Right atrium auricular region (tissue), 2 donors: ENCODE measurements at regions not wholly inside any gene's neighbourhood (a gene's known extent, or its start where the extent isn't known, plus 50 kb on each side); places are given as distances from the start of the nearest gene placed in this dataset.

Experiments used
- DNase-seq: peaks from one replicate; pipeline ENCODE4 v3.0.0-alpha.2; 2019; ENCODE audit warnings: low spot score
- H3K27ac ChIP-seq, 2 donors: fragments of 200-600 bp; sonication (generic); 1 replicate in 1 of 2; 2 replicates in 1 of 2; pipeline ENCODE4 v1.5.1; 2016 to 2019
- H3K27me3 ChIP-seq, 2 donors: fragments of 200-600 bp; sonication (generic); one replicate each; pipeline versions ENCODE4 v1.5.1 to v1.6.0; 2017 to 2019
- H3K36me3 ChIP-seq: fragments of 200-600 bp; sonication (generic); one replicate; pipeline ENCODE4 v1.5.1; 2016
- H3K4me1 ChIP-seq, 2 donors: fragments of 200-600 bp; sonication (generic); one replicate each; pipeline versions ENCODE4 v1.5.1 to v1.6.0; 2017 to 2019
- H3K4me3 ChIP-seq, 2 donors: fragments of 200-600 bp; sonication (generic); 1 replicate in 1 of 2; 2 replicates in 1 of 2; pipeline ENCODE4 v1.5.1; 2017 to 2019; ENCODE audit warnings: mild to moderate bottlenecking in 1 of 2, moderate library complexity in 1 of 2
- H3K9me3 ChIP-seq, 2 donors: fragments of 200-600 bp; sonication (generic); one replicate each; pipeline ENCODE4 v1.5.1; 2019
- TF ChIP-seq, protein P1 (sequence below), 2 donors: fragments of 200-600 bp; sonication (generic); IDR thresholded peaks; one replicate each; pipeline ENCODE4 v1.5.1; 2019; ENCODE audit warnings: antibody characterized with exemption in 2 of 2

GRCh38 chr7:17014686-17015085 lies 132.9 kb upstream of the AGR3 start:
- Histone ChIP-seq H3K27me3 (no peaks in the 10 kb centered on the region), H3K4me1 (peaks cover 0 to 5% of the 10 kb centered on the region in 2 donors), H3K4me3 (no peak overlapping the region), H3K9me3 (no peaks in the 10 kb centered on the region), H3K36me3 (no peaks in the 10 kb centered on the region), H3K27ac (no peak overlapping the region)
- TF ChIP-seq, protein P1, sequence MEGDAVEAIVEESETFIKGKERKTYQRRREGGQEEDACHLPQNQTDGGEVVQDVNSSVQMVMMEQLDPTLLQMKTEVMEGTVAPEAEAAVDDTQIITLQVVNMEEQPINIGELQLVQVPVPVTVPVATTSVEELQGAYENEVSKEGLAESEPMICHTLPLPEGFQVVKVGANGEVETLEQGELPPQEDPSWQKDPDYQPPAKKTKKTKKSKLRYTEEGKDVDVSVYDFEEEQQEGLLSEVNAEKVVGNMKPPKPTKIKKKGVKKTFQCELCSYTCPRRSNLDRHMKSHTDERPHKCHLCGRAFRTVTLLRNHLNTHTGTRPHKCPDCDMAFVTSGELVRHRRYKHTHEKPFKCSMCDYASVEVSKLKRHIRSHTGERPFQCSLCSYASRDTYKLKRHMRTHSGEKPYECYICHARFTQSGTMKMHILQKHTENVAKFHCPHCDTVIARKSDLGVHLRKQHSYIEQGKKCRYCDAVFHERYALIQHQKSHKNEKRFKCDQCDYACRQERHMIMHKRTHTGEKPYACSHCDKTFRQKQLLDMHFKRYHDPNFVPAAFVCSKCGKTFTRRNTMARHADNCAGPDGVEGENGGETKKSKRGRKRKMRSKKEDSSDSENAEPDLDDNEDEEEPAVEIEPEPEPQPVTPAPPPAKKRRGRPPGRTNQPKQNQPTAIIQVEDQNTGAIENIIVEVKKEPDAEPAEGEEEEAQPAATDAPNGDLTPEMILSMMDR (IDR thresholded peaks at IDR 0.05) = no peak
- no peak for DNase-seq

- Histone ChIP-seq H3K4me1 (peaks cover 0 to 5% of the 10 kb centered on the region in 2 donors), H3K27me3 (no peaks in the 10 kb centered on the region), H3K9me3 (no peaks in the 10 kb centered on the region), H3K4me3 (no peak overlapping the region), H3K27ac (no peak overlapping the region), H3K36me3 (no peaks in the 10 kb centered on the region)
- TF ChIP-seq, protein P1 (IDR thresholded peaks at IDR 0.05) = no peak
- no peak for DNase-seq
These were observed 133.8 kb upstream of the AGR3 start for GRCh38 chr7:17015598-17016031.

DNA sequence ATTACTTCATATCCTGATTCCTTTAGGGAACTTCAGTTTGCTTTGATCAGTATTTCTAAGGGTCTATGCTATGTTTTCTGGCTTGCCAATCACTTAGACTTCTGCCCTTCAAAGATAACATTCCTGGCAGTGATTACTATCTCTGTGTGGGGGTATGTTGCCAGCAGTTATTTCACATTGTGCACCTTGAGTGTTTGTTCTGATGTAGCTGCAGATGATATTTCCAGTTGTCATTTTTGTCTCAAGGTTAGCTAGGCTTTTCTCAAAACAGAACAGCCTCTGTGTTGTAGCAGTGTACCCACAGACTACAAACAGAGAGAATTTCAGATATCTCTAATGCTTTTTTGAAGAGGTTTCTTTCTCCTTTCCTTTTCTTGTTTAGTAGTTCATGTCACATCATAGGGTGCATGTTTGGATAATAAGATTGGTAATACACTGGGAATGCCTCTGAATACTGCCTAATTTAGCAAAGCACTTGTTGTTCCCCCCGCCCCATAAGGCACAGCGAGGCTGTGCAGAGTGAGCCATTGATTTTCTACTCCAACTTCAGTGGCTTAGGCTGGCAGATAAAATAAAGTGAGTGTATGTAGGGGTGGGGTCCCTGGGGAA lies 134.7 kb upstream of the AGR3 start:
- TF ChIP-seq, protein P1 (IDR thresholded peaks at IDR 0.05) = no peak
- Histone ChIP-seq H3K27me3 (no peaks in the 10 kb centered on the region), H3K4me3 (no peak overlapping the region), H3K4me1 (peaks cover 0 to 5% of the 10 kb centered on the region in 2 donors), H3K9me3 (no peaks in the 10 kb centered on the region), H3K27ac (no peak overlapping the region), H3K36me3 (no peaks in the 10 kb centered on the region)
- DNase-seq = no peak

DNA sequence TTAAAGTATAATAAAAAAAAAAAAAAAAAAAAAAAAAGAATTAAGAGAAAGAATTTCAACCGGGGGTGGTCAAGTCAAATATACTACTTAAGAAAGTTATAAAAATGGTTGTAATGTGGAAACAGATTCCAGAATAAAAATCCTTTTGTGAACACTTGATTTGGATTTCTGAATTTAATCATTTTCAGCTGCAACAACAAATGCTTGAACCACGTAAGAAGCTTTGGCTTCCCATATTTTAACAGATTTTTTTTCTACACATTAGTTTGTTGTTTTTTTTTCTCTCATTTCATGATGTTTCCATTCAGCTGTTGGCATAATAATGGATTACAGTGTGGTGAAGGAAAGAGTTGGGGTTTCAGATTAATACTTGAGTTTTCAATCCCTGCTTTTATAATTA lies 137.3 kb upstream of the AGR3 start:
- Histone ChIP-seq H3K36me3 (no peaks in the 10 kb centered on the region), H3K4me1 (peaks cover 0 to 5% of the 10 kb centered on the region in 2 donors), H3K4me3 (no peak overlapping the region), H3K9me3 (no peaks in the 10 kb centered on the region), H3K27me3 (no peaks in the 10 kb centered on the region), H3K27ac (no peak overlapping the region)
- TF ChIP-seq, protein P1 (IDR thresholded peaks at IDR 0.05) = no peak
- no peak for DNase-seq

GRCh38 chr7:17020250-17020649 lies 138.5 kb upstream of the AGR3 start:
- Histone ChIP-seq H3K27me3 (no peaks in the 10 kb centered on the region), H3K4me1 (peaks cover 0 to 5% of the 10 kb centered on the region in 2 donors), H3K36me3 (no peaks in the 10 kb centered on the region), H3K4me3 (no peak overlapping the region), H3K27ac (no peak overlapping the region), H3K9me3 (no peaks in the 10 kb centered on the region)
- DNase-seq = no peak
- TF ChIP-seq, protein P1 (IDR thresholded peaks at IDR 0.05) = no peak

DNA sequence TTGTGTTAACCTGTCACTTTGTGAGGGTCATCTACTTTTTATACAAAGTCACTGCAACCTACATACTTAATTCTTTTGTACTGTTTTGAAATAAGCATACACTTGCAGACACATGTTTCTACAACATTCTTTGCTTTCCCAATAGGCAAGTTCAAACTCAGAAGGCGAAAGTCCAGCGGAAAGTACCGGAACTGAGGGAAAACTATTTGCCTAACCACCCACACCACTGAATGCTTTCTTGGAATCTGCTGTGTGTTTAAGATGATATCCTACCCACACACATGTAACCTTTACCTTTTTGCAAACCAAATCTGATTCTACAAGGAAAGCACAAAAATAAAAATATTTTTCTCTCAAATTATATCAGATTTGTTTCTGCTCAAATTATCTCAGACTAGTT lies 139.4 kb upstream of the AGR3 start:
- no peak overlapping the region for H3K4me3 ChIP-seq
- no peaks in the 10 kb centered on the region for H3K27me3 ChIP-seq
- no peaks in the 10 kb centered on the region for H3K9me3 ChIP-seq
- no peak for DNase-seq
- TF ChIP-seq, protein P1 (IDR thresholded peaks at IDR 0.05) = no peak
- no peaks in the 10 kb centered on the region for H3K4me1 ChIP-seq
- H3K36me3 ChIP-seq = no peaks in the 10 kb centered on the region
- H3K27ac ChIP-seq = no peak overlapping the region
